Caco-2 (cell line): ENCODE measurements at regions not wholly inside any gene's neighbourhood (a gene's known extent, or its start where the extent isn't known, plus 50 kb on each side); places are given as distances from the start of the nearest gene placed in this dataset.

Experiments
- BruUV-seq: library from RNA; stranded (reverse); fragments of 400-500 nt; replicated peaks from 2 replicates; lab custom pipeline; 2021; lab: Mats Ljungman, UMichigan
- CTCF ChIA-PET: fragments of 300-600 bp; sonication (Branson Sonifier 250); formaldehyde crosslinking; loops from one replicate; lab custom pipeline; 2022; ENCODE audit warnings: antibody characterized with exemption; lab: Charles Lee
- POLR2A ChIA-PET: fragments of 300-600 bp; sonication (Branson Sonifier 250); formaldehyde crosslinking; loops from one replicate; lab custom pipeline; 2022; ENCODE audit warnings: antibody characterized with exemption; lab: Charles Lee
- DNase-seq, 2 experiments: peaks; one replicate each; pipeline versions ENCODE4 v3.0.0 to v3.0.0-alpha.2; 2020 to 2022
- H3K27me3 ChIP-seq: replicated peaks from 2 replicates; pipeline ENCODE4 v1.6.0; 2011; ENCODE audit warnings: low read length; ENCODE audit not compliant: control insufficient read depth, insufficient read depth
- H3K36me3 ChIP-seq: 2 replicates; pipeline ENCODE4 v1.5.1; 2011; ENCODE audit warnings: low read length; ENCODE audit not compliant: control insufficient read depth, insufficient read depth
- H3K4me1 ChIP-seq: fragments of 250-450 bp; sonication (Bioruptor Pico); 2 replicates; pipeline ENCODE4 v1.5.1; 2020; ENCODE audit warnings: mild to moderate bottlenecking
- H3K4me3 ChIP-seq: 2 replicates; pipeline ENCODE4 v1.5.1; 2011; ENCODE audit warnings: low read depth, mild to moderate bottlenecking, control low read depth, low read length
- H3K9me3 ChIP-seq: fragments of 250-450 bp; sonication (Bioruptor Pico); 2 replicates; pipeline ENCODE4 v1.5.1; 2020; ENCODE audit warnings: mild to moderate bottlenecking, moderate library complexity
- H3K27ac Mint-ChIP-seq: one replicate; pipeline ENCODE4 v1.8.0; 2022; ENCODE audit warnings: mixed read lengths; ENCODE audit not compliant: unreplicated experiment
- H3K27me3 Mint-ChIP-seq: one replicate; pipeline ENCODE4 v1.8.0; 2022; ENCODE audit warnings: mixed read lengths; ENCODE audit not compliant: insufficient read depth, unreplicated experiment
- H3K36me3 Mint-ChIP-seq: one replicate; pipeline ENCODE4 v1.8.0; 2022; ENCODE audit warnings: mild to moderate bottlenecking, mixed read lengths; ENCODE audit not compliant: insufficient read depth, unreplicated experiment
- H3K4me1 Mint-ChIP-seq: one replicate; pipeline ENCODE4 v1.8.0; 2022; ENCODE audit warnings: low read depth, mixed read lengths; ENCODE audit not compliant: unreplicated experiment
- H3K4me3 Mint-ChIP-seq: one replicate; pipeline ENCODE4 v1.8.0; 2022; ENCODE audit warnings: mild to moderate bottlenecking, moderate library complexity, mixed read lengths; ENCODE audit not compliant: unreplicated experiment
- H3K9me3 Mint-ChIP-seq: one replicate; pipeline ENCODE4 v1.8.0; 2022; ENCODE audit warnings: mixed read lengths; ENCODE audit not compliant: unreplicated experiment
- CTCF ChIP-seq, 2 experiments: fragments of 200-600 bp in 1 of 2; IDR thresholded peaks; 1 replicate in 1 of 2; 2 replicates in 1 of 2; pipeline versions ENCODE4 v1.5.1 to v1.8.0; 2011 to 2022; ENCODE audit warnings: antibody characterized with exemption in 1 of 2, control low read depth in 1 of 2, inconsistent platforms in 1 of 2, low read depth in 1 of 2, low read length in 1 of 2, mild to moderate bottlenecking in 1 of 2, moderate library complexity in 1 of 2; ENCODE audit not compliant: insufficient read depth in 1 of 2, severe bottlenecking in 1 of 2, unreplicated experiment in 1 of 2
- intact Hi-C: fragments of 100-400 bp; cut with micrococcal nuclease; formaldehyde crosslinking; loops from one replicate; pipeline ENCODE4 v1.10.0; 2022; ENCODE audit not compliant: unreplicated experiment

GRCh38 chr2:65495251-65495877 lies 63.0 kb upstream of the SPRED2 start:
- H3K4me3 ChIP-seq, result no peak overlapping the region
- CTCF ChIA-PET, result no interaction called here
- POLR2A ChIA-PET, result no interaction called here

GRCh38 chr2:65494078-65494477 lies 61.7 kb upstream of the SPRED2 start:
- Mint-ChIP-seq H3K4me1 (peaks cover 8% of the 10 kb centered on the region), H3K4me3 (no peak overlapping the region), H3K9me3 (no peaks in the 10 kb centered on the region), H3K27ac (no peak overlapping the region), H3K36me3 (no peaks in the 10 kb centered on the region), H3K27me3 (peaks cover 2% of the 10 kb centered on the region)
- no TSS peak for BruUV-seq
- H3K9me3 ChIP-seq, result peaks cover under 1% of the 10 kb centered on the region; the same call in 1 of the 2 replicates
- intact Hi-C loops, result no loop called here
- H3K36me3 ChIP-seq, result no peaks in the 10 kb centered on the region
- POLR2A ChIA-PET, result no interaction called here
- no peak for TF ChIP-seq CTCF (IDR thresholded peaks at IDR 0.05; ENCODE audit: insufficient read depth in 1 of 2, low read depth in 1 of 2, low read length in 1 of 2, severe bottlenecking in 1 of 2, unreplicated experiment in 1 of 2)
- CTCF ChIA-PET, result no interaction called here
- DNase-seq, result no peak
- no peak overlapping the region for H3K4me3 ChIP-seq
- no peaks in the 10 kb centered on the region for H3K27me3 ChIP-seq
- H3K4me1 ChIP-seq, result no peaks in the 10 kb centered on the region

More at GRCh38 chr2:65495251-65495877, 63.0 kb upstream of the SPRED2 start:
- Histone ChIP-seq H3K36me3 (no peaks in the 10 kb centered on the region), H3K4me1 (no peaks in the 10 kb centered on the region), H3K27me3 (no peaks in the 10 kb centered on the region), H3K9me3 (no peaks in the 10 kb centered on the region)
- Mint-ChIP-seq H3K4me1 (no peaks in the 10 kb centered on the region), H3K27me3 (peaks cover 2% of the 10 kb centered on the region), H3K36me3 (no peaks in the 10 kb centered on the region), H3K4me3 (no peak overlapping the region), H3K27ac (no peak overlapping the region), H3K9me3 (no peaks in the 10 kb centered on the region)
- no peak for DNase-seq
- intact Hi-C loops, result no loop called here
- no TSS peak for BruUV-seq
- TF ChIP-seq CTCF (IDR thresholded peaks at IDR 0.05; ENCODE audit: insufficient read depth in 1 of 2, low read depth in 1 of 2, low read length in 1 of 2, severe bottlenecking in 1 of 2, unreplicated experiment in 1 of 2), result no peak

- no peak for DNase-seq
- TF ChIP-seq CTCF (IDR thresholded peaks at IDR 0.05; ENCODE audit: insufficient read depth in 1 of 2, low read depth in 1 of 2, low read length in 1 of 2, severe bottlenecking in 1 of 2, unreplicated experiment in 1 of 2), result no peak
- Mint-ChIP-seq H3K36me3 (no peaks in the 10 kb centered on the region), H3K9me3 (peaks cover 11% of the 10 kb centered on the region), H3K27ac (no peak overlapping the region), H3K4me3 (no peak overlapping the region), H3K27me3 (peaks cover 2% of the 10 kb centered on the region), H3K4me1 (peaks cover 9% of the 10 kb centered on the region)
- Histone ChIP-seq H3K4me1 (no peaks in the 10 kb centered on the region), H3K9me3 (peaks cover 4% of the 10 kb centered on the region; the same call in 1 of the 2 replicates), H3K27me3 (no peaks in the 10 kb centered on the region), H3K36me3 (no peaks in the 10 kb centered on the region), H3K4me3 (no peak overlapping the region)
- intact Hi-C loops, result no loop called here
- no TSS peak for BruUV-seq
- CTCF ChIA-PET, result interaction anchor here (0.6 kb wide), 1 partner anchor 416 kb away, joined by 4 read pairs; no protein-coding TSS in a partner anchor
- POLR2A ChIA-PET, result no interaction called here
Measured at GRCh38 chr2:65491381-65491905, 59.0 kb upstream of the SPRED2 start.
